Activated T-cell treated with anti-CD3 and anti-CD28 coated beads, Interleukin-2, amount 50 U/mL, for 72 hours (primary cell): ENCODE measurements at regions not wholly inside any gene's neighbourhood (a gene's known extent, or its start where the extent isn't known, plus 50 kb on each side); places are given as distances from the start of the nearest gene placed in this dataset.

ENCODE experiments used
- ATAC-seq, 2 donors: fragments of 150-1000 bp; cut with Tn5 transposase; replicated peaks in 1 of 2; 2 replicates each; pipeline ENCODE4 v1.10.0; 2021; ENCODE audit warnings: moderate library complexity in 2 of 2, mild to moderate bottlenecking in 1 of 2
- DNase-seq, 2 donors: peaks; one replicate each; pipeline ENCODE4 v3.0.0; 2021 to 2022; ENCODE audit warnings: mixed read lengths in 1 of 2
- H3K27ac Mint-ChIP-seq: one replicate; pipeline ENCODE4 v1.8.0; 2022; ENCODE audit warnings: mild to moderate bottlenecking, moderate library complexity, mixed read lengths
- H3K27me3 Mint-ChIP-seq: one replicate; pipeline ENCODE4 v1.8.0; 2022; ENCODE audit warnings: low read depth, mixed read lengths
- H3K36me3 Mint-ChIP-seq, 2 donors: one replicate each; pipeline ENCODE4 v1.8.0; 2022; ENCODE audit warnings: mixed read lengths in 2 of 2, mild to moderate bottlenecking in 1 of 2; ENCODE audit not compliant: insufficient read depth in 2 of 2
- H3K4me1 Mint-ChIP-seq: one replicate; pipeline ENCODE4 v1.8.0; 2022; ENCODE audit warnings: low read depth, mixed read lengths
- H3K4me3 Mint-ChIP-seq, 2 donors: one replicate each; pipeline ENCODE4 v1.8.0; 2022; ENCODE audit warnings: mild to moderate bottlenecking in 2 of 2, mixed read lengths in 2 of 2, moderate library complexity in 2 of 2
- H3K9me3 Mint-ChIP-seq, 2 donors: one replicate each; pipeline ENCODE4 v1.8.0; 2022; ENCODE audit warnings: mixed read lengths in 2 of 2

DNA sequence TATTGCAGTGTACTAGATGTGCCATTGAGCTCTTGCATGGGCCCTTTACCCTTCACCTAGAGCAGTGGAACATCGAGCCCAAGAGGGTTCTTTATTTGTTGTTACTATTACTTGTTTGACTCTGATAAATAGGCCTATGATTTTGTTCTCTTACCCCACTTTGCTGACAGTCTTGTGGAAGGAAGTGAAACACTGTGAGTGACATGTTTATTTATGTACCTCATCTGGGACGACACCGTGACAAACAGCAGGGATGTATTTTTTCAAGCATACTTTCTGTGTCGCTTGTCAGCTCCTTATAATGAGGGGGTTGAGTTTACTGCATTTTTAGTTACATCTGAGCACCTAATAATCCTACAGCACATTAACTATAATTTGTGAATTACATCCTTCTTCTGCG lies 1010.3 kb upstream of the TENM4 start:
- H3K4me1 Mint-ChIP-seq, result no peaks in the 10 kb centered on the region
- no peak for ATAC-seq
- no peak overlapping the region for H3K4me3 Mint-ChIP-seq
- no peak overlapping the region for H3K27ac Mint-ChIP-seq
- peaks cover 6 to 10% of the 10 kb centered on the region in 2 donors for H3K9me3 Mint-ChIP-seq
- H3K27me3 Mint-ChIP-seq, result no peaks in the 10 kb centered on the region
- no peak for DNase-seq
- peaks cover 3 to 4% of the 10 kb centered on the region in 2 donors for H3K36me3 Mint-ChIP-seq

DNA sequence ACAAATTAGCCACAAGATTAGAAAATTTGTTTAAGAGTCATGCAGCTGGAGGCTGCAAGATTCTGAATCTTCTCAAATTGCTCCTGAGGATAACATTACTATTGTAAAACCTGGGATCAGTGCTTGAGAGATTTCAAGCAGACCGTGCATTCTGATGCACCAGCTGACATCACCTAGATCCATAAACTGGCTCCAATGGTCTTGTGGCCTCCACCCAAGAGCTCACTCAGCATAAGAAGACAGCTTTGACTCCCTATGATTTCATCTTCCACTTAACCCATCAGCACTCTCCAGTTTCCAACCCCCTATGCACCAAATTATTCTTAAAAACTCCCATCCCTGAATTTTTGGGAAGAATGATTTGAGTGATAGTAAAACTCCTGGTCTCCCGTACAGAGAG lies 1007.9 kb upstream of the TENM4 start:
- Mint-ChIP-seq H3K9me3 (peaks cover 5 to 7% of the 10 kb centered on the region in 2 donors), H3K4me3 (no peak overlapping the region), H3K36me3 (peaks cover 4% of the 10 kb centered on the region in 2 donors), H3K27ac (no peak overlapping the region), H3K27me3 (no peaks in the 10 kb centered on the region), H3K4me1 (no peaks in the 10 kb centered on the region)
- DNase-seq (no peak), ATAC-seq (no peak)

DNA sequence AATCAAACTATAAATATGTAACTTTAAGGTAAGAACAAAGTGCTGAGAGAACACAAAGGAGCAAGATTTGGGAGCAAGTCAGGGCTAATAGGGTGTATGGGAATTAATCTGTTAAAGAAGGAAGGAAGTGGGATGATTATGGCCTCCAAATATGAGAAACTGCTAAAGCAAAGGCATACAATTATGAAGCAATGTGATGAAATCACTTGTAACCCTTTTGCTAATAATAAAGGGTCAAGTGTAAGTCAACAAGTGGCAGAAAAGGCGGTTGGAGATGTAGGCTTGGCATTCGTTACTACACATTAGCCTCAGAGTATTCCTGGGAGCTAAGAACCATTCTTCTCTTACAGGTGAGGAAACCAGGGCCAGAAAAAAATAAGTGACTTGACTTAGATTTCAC lies 1002.3 kb upstream of the TENM4 start:
- Mint-ChIP-seq H3K9me3 (peaks cover 10 to 12% of the 10 kb centered on the region in 2 donors), H3K4me1 (no peaks in the 10 kb centered on the region), H3K27me3 (no peaks in the 10 kb centered on the region), H3K36me3 (peaks cover 2 to 3% of the 10 kb centered on the region in 2 donors), H3K27ac (no peak overlapping the region), H3K4me3 (no peak overlapping the region)
- no peak for ATAC-seq
- no peak for DNase-seq

DNA sequence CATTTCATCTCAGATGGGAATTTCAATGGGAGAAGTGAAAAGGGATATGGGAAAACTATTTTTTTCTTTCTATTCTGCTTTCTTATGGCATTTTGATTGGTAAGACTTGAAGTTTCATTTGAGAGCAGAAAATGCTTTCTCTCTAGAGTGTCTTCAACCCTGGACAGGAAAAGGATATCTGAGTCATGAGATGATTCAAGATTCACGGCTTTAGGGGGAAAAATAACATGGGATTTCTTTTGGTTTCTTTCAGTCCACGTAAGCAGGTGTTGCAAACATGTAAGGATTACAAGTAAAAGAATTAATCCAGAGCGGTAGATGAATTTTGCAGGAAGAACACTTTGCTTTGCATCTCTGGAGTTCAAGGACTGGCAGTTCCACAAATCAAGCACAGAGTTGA lies 1001.0 kb upstream of the TENM4 start:
- Mint-ChIP-seq H3K27me3 (no peaks in the 10 kb centered on the region), H3K9me3 (peaks cover 10 to 12% of the 10 kb centered on the region in 2 donors), H3K4me3 (no peak overlapping the region), H3K27ac (no peak overlapping the region), H3K4me1 (no peaks in the 10 kb centered on the region), H3K36me3 (peaks cover 2 to 3% of the 10 kb centered on the region in 2 donors)
- no peak for ATAC-seq
- no peak for DNase-seq

DNA sequence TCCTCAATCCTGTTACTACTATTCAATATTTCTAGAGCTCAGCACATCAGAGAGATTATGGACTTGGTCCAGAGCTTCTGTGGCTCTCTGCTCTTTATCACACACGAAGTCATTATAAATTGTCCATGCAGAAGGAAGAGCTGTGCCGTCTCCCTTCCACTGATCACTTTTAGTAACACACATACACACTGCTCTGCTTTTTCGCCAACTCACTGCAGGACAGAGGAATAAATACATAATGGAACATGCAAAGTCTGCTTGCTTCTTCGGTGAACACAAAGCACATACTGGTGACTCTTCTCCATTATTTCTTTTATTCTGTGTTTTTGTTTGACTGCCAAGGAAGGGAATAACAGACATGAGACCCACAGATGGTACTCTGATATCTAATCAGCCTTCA lies 1000.0 kb upstream of the TENM4 start:
- no peak overlapping the region for H3K27ac Mint-ChIP-seq
- peaks cover 9% of the 10 kb centered on the region in 2 donors for H3K9me3 Mint-ChIP-seq
- H3K36me3 Mint-ChIP-seq, result peaks cover 0 to 1% of the 10 kb centered on the region in 2 donors
- no peak for ATAC-seq
- no peaks in the 10 kb centered on the region for H3K4me1 Mint-ChIP-seq
- no peak for DNase-seq
- no peaks in the 10 kb centered on the region for H3K27me3 Mint-ChIP-seq
- H3K4me3 Mint-ChIP-seq, result no peak overlapping the region

DNA sequence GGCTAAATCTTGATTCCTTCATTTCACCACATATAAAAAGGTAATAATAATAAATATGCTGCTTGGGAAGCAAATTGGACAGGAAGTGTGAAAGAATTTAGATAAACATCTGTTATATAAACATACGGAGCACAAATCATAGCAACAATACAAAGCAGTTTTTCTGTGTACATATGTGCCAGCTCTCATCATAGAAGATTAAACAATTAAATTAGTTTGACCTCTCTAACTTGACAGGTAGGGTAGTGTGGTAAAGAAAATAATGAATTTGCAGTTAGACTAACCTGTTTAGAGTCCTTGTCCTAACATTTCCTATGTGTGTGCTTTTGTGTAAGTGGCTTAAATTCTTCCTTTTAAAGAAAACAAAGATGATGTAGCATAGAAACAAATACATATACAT lies 995.7 kb upstream of the TENM4 start:
- Mint-ChIP-seq H3K27me3 (no peaks in the 10 kb centered on the region), H3K4me1 (no peaks in the 10 kb centered on the region), H3K27ac (no peak overlapping the region), H3K36me3 (no peaks in the 10 kb centered on the region), H3K4me3 (no peak overlapping the region), H3K9me3 (peaks cover 18 to 22% of the 10 kb centered on the region in 2 donors)
- DNase-seq (no peak), ATAC-seq (no peak)

DNA sequence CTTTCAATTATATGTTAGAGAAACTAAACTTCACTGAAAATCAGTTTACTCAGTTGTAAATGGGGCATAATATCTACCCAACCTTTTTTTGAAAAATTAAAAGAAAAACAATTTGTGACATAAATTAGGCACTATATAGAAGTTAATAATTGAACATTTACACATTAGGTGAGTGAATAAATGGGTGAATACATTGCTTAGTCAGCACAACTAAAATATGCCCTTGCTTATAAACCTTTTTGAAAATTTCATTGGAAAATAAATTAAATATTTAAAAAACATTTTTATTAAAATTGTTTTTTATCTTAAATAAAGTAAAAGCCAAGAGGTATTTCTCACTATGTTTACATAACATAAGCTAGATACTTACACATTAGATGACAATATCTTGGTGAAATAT lies 994.5 kb upstream of the TENM4 start:
- no peaks in the 10 kb centered on the region for H3K4me1 Mint-ChIP-seq
- DNase-seq (no peak), ATAC-seq (no peak)
- H3K9me3 Mint-ChIP-seq, result peaks cover 22 to 26% of the 10 kb centered on the region in 2 donors
- H3K4me3 Mint-ChIP-seq, result no peak overlapping the region
- H3K36me3 Mint-ChIP-seq, result no peaks in the 10 kb centered on the region
- no peak overlapping the region for H3K27ac Mint-ChIP-seq
- no peaks in the 10 kb centered on the region for H3K27me3 Mint-ChIP-seq

DNA sequence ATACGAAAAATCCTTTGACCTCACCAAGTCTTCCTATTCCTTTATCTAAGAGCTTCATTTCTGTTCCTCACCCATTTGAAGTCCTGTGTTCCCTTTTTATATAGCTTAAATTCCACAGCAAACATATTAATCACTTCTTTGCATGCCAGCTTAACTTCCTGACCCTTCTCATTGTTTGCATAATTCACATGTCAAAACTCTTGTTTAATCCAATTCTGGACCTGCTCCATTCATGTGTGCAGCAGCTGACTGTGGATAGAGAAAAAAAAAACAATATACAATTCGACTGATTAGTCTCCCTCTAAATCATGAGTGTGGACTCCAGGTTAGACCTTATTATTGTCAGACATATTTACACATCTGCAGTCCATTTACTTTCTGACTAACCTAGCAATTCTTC lies 991.2 kb upstream of the TENM4 start:
- DNase-seq (no peak), ATAC-seq (no peak)
- no peak overlapping the region for H3K4me3 Mint-ChIP-seq
- H3K27me3 Mint-ChIP-seq, result no peaks in the 10 kb centered on the region
- no peaks in the 10 kb centered on the region for H3K36me3 Mint-ChIP-seq
- H3K9me3 Mint-ChIP-seq, result peaks cover 15 to 24% of the 10 kb centered on the region in 2 donors
- H3K27ac Mint-ChIP-seq, result no peak overlapping the region
- no peaks in the 10 kb centered on the region for H3K4me1 Mint-ChIP-seq

DNA sequence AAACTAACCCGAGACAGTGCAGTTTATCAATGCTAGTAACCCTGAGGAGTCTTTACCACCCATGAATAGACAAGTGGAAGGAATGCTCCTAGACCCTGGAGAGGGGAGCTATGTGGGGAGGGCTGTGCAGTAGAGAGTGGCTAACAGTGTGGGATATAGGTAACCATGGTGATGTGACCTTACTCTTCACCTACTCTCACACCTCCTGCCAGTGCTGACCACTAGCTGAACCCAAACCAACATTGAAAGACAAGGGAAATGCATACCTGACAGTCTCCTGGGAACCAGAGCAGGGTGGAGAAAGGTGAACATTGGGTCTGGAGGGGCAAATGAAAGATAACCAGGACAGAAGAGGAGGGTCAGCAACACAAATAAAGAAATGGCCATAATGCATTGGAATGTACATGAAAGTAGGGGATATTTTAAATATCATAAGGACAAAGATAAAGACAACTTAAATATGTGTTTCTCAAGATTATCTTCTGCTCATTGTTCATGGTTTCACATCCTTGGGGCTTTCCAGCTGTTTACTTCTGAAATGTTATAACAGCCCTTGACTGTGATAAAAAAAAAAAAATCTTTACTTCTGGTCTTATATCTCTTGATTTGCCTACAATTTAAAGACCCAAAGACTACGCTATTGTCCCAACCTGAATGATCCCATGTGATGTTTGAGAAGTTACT lies 983.3 kb upstream of the TENM4 start:
- DNase-seq, result no peak
- no peaks in the 10 kb centered on the region for H3K27me3 Mint-ChIP-seq
- no peaks in the 10 kb centered on the region for H3K36me3 Mint-ChIP-seq
- H3K4me1 Mint-ChIP-seq, result no peaks in the 10 kb centered on the region
- H3K9me3 Mint-ChIP-seq, result peaks cover 2 to 3% of the 10 kb centered on the region in 2 donors
- H3K27ac Mint-ChIP-seq, result no peak overlapping the region
- no peak overlapping the region for H3K4me3 Mint-ChIP-seq
- ATAC-seq, result no peak

DNA sequence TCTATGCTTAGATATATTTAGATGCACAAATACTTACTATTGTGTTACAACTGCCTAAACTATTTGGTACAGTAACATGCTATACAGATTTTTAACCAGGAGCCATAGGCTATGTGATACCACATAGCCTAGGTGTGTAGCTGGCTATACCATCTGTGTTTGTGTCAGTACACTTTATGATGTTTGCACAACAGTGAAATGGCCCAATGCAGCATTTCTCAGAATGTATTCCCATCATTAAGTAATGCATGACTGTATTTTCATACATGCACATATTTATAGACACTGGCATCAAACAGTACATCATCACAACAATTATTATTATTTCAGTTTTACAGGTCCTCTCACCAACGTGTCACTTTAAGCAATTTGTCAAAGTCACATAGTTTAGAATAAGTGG lies 979.5 kb upstream of the TENM4 start:
- DNase-seq, result no peak
- Mint-ChIP-seq H3K36me3 (no peaks in the 10 kb centered on the region), H3K27ac (no peak overlapping the region), H3K4me3 (no peak overlapping the region), H3K4me1 (no peaks in the 10 kb centered on the region), H3K27me3 (no peaks in the 10 kb centered on the region), H3K9me3 (peaks cover 5 to 14% of the 10 kb centered on the region in 2 donors)
- no peak for ATAC-seq

DNA sequence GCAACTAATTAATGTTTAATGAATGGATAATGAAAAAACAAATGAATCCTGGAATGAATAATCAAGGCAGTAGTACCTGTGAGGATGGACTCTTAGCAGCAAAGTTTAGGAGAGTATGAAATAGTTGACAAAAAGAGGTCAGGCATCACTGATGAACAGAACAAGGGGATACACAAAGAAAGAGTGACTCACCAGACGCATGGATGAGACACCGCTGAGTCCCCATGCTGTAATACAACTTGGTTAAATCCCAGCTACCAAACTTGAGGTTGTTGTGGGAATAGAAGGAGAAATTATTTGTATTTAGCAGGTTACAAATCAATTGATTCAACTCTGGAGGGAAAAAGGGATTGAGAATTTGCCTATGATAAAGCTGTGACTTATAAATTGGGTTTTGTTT lies 976.9 kb upstream of the TENM4 start:
- Mint-ChIP-seq H3K9me3 (peaks cover 2 to 13% of the 10 kb centered on the region in 2 donors), H3K27me3 (no peaks in the 10 kb centered on the region)

DNA sequence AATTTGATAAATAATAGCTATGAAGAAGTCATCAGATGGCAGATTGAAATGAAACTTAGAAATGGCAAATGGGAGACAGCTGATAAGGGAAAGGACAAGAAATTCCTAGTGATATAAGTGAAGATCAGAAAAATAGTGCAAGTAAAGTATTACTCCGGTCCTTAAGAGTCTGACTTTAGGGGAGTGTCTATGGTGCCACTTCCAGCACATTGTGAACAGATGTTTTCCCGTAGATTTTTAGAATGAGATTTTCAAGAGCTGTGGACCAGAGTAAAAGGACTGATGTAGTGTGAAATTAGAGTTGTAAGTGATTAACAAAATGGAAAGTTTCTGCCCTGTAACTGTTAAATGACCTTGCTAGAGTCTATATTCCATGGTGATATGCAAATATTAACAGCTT lies 974.8 kb upstream of the TENM4 start:
- Mint-ChIP-seq H3K36me3 (no peaks in the 10 kb centered on the region), H3K4me3 (no peak overlapping the region), H3K27ac (no peak overlapping the region), H3K27me3 (no peaks in the 10 kb centered on the region), H3K4me1 (no peaks in the 10 kb centered on the region), H3K9me3 (peaks cover 2 to 13% of the 10 kb centered on the region in 2 donors)
- DNase-seq (no peak), ATAC-seq (no peak)

More for the DNA sequence above, 976.9 kb upstream of the TENM4 start:
- Mint-ChIP-seq H3K27ac (no peak overlapping the region), H3K36me3 (no peaks in the 10 kb centered on the region), H3K4me3 (no peak overlapping the region), H3K4me1 (no peaks in the 10 kb centered on the region)
- no peak for ATAC-seq
- DNase-seq, result no peak

DNA sequence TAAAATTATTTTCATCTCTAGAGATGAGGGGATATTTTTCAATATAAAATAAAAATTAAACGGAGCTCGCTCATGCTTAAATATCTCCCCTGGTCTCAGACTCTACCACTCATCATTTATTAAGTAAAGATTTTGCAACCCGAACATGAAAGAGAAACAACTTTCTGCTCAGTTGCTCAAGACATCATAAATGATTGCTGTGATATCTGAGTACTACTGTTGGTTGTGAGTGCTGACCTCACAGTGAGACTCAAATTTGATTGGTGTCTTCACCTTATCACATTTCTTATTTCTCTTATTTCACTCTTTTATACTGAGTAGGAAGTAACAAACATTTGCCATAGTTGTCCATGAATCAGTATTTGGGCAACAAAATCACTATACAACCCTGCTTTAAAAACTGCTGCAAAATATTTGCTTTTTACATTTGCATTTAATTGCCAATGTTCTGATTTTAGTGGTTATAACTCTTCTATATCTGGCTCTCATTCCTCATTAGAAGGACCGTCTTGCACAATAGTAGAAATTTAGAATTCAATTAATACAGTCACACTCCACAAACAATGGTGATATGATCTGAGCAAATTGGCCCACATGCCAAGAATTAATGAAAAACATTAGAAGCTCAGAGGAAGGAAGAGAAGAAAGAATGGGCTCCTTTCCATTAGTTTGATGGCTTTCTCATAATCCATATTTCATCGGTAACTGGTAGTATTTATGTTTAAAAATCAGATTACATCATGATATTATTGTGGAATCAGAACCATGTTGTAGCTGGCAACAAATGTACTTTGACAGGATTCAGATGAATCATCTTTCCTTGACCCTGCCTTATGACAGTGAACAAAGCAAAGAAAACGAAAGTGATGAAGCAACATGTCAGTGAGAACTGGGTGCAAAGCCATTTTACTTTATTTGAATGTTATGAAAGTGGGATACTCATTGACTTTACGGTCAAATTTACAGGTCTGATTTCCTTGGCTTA lies 973.6 kb upstream of the TENM4 start:
- no peak for ATAC-seq
- no peaks in the 10 kb centered on the region for H3K4me1 Mint-ChIP-seq

More for the DNA sequence above, 973.6 kb upstream of the TENM4 start:
- Mint-ChIP-seq H3K27ac (no peak overlapping the region), H3K36me3 (no peaks in the 10 kb centered on the region), H3K9me3 (peaks cover 2 to 15% of the 10 kb centered on the region in 2 donors), H3K27me3 (no peaks in the 10 kb centered on the region), H3K4me3 (no peak overlapping the region)
- no peak for DNase-seq
